ENCODE measurements at regions not wholly inside any gene's neighbourhood (a gene's known extent, or its start where the extent isn't known, plus 50 kb on each side); places are given as distances from the start of the nearest gene placed in this dataset.

- no peaks in the 10 kb centered on the region for H4K20me1 ChIP-seq (ENCODE audit: control insufficient read depth, extremely low read depth, insufficient read depth, low read length)
- no peaks in the 10 kb centered on the region for H3K9me1 ChIP-seq (ENCODE audit: control insufficient read depth, extremely low read depth, insufficient read depth, low read length)
- H3K36me3 ChIP-seq (ENCODE audit: control insufficient read depth in 2 of 2, extremely low read depth in 1 of 2, insufficient read depth in 2 of 2, low read length in 2 of 2) = no peaks in the 10 kb centered on the region
- H2AFZ ChIP-seq (ENCODE audit: control insufficient read depth, low read length) = no peak overlapping the region
- FAIRE-seq = no peak
- H3K9ac ChIP-seq (ENCODE audit: control insufficient read depth, extremely low read depth, insufficient read depth, low read length) = no peak overlapping the region
- dilution Hi-C loops (cut with MboI; ENCODE audit: extremely low pct_ligation_motif_present, low sequenced_read_pairs) = no loop called here
- no peak overlapping the region for H3K27ac ChIP-seq (ENCODE audit: control insufficient read depth, insufficient read depth, low read length)
- TF ChIP-seq EZH2 (IDR thresholded peaks at IDR 0.05; ENCODE audit: low read length) = no peak
- TF ChIP-seq CTCF (optimal IDR thresholded peaks at IDR 0.05 in 1 of 3, IDR thresholded peaks at IDR 0.05 in 1 of 3, conservative IDR thresholded peaks at IDR 0.05 in 1 of 3; ENCODE audit: extremely low read depth in 1 of 3, insufficient read depth in 2 of 3, low read length in 3 of 3) = no peak
- H3K27me3 ChIP-seq (ENCODE audit: control insufficient read depth, extremely low read depth, insufficient read depth, low read length) = no peaks in the 10 kb centered on the region
- H3K4me3 ChIP-seq (ENCODE audit: control insufficient read depth in 2 of 3, extremely low read depth in 1 of 3, insufficient read depth in 2 of 3, low read depth in 1 of 3, low read length in 3 of 3) = no peak overlapping the region
- no peaks in the 10 kb centered on the region for H3K79me2 ChIP-seq (ENCODE audit: control insufficient read depth, insufficient read depth, low read length)
- DNase-seq (ENCODE audit: low read depth, low spot score) = no peak
- H3K9me3 ChIP-seq (ENCODE audit: control insufficient read depth, low read depth, low read length) = no peaks in the 10 kb centered on the region
- no peak overlapping the region for H3K4me2 ChIP-seq (ENCODE audit: control insufficient read depth, extremely low read depth, insufficient read depth, low read depth, low read length)
- H3K4me1 ChIP-seq (ENCODE audit: control insufficient read depth, extremely low read depth, insufficient read depth, low read length) = no peaks in the 10 kb centered on the region
Measured at GRCh38 chr2:45254025-45254424, 244.8 kb upstream of the SIX2 start.

GRCh38 chr2:45253151-45253550 is 243.9 kb upstream of the SIX2 start:
- FAIRE-seq (no peak), DNase-seq (ENCODE audit: low read depth, low spot score) (no peak)
- Histone ChIP-seq H3K9me1 (ENCODE audit: control insufficient read depth, extremely low read depth, insufficient read depth, low read length) (no peaks in the 10 kb centered on the region), H2AFZ (ENCODE audit: control insufficient read depth, low read length) (no peak overlapping the region), H4K20me1 (ENCODE audit: control insufficient read depth, extremely low read depth, insufficient read depth, low read length) (no peaks in the 10 kb centered on the region), H3K36me3 (ENCODE audit: control insufficient read depth in 2 of 2, extremely low read depth in 1 of 2, insufficient read depth in 2 of 2, low read length in 2 of 2) (no peaks in the 10 kb centered on the region), H3K4me2 (ENCODE audit: control insufficient read depth, extremely low read depth, insufficient read depth, low read depth, low read length) (no peak overlapping the region), H3K27ac (ENCODE audit: control insufficient read depth, insufficient read depth, low read length) (no peak overlapping the region), H3K79me2 (ENCODE audit: control insufficient read depth, insufficient read depth, low read length) (no peaks in the 10 kb centered on the region), H3K4me3 (ENCODE audit: control insufficient read depth in 2 of 3, extremely low read depth in 1 of 3, insufficient read depth in 2 of 3, low read depth in 1 of 3, low read length in 3 of 3) (no peak overlapping the region), H3K9ac (ENCODE audit: control insufficient read depth, extremely low read depth, insufficient read depth, low read length) (no peak overlapping the region), H3K27me3 (ENCODE audit: control insufficient read depth, extremely low read depth, insufficient read depth, low read length) (no peaks in the 10 kb centered on the region), H3K4me1 (ENCODE audit: control insufficient read depth, extremely low read depth, insufficient read depth, low read length) (no peaks in the 10 kb centered on the region), H3K9me3 (ENCODE audit: control insufficient read depth, low read depth, low read length) (no peaks in the 10 kb centered on the region)
- dilution Hi-C loops (cut with MboI; ENCODE audit: extremely low pct_ligation_motif_present, low sequenced_read_pairs) = no loop called here
- TF ChIP-seq EZH2 (IDR thresholded peaks at IDR 0.05; ENCODE audit: low read length) (no peak), CTCF (optimal IDR thresholded peaks at IDR 0.05 in 1 of 3, IDR thresholded peaks at IDR 0.05 in 1 of 3, conservative IDR thresholded peaks at IDR 0.05 in 1 of 3; ENCODE audit: extremely low read depth in 1 of 3, insufficient read depth in 2 of 3, low read length in 3 of 3) (no peak)

Measured in keratinocyte (primary cell).